H1 (cell line): ENCODE measurements at regions not wholly inside any gene's neighbourhood (a gene's known extent, or its start where the extent isn't known, plus 50 kb on each side); places are given as distances from the start of the nearest gene placed in this dataset.

Experiments
- CTCF ChIA-PET: fragments of 300-600 bp; sonication (Branson Sonifier 250); formaldehyde crosslinking; loops from one replicate; lab custom pipeline; 2021; ENCODE audit not compliant: partially characterized antibody; lab: Charles Lee
- POLR2A ChIA-PET: fragments of 300-600 bp; sonication (Branson Sonifier 250); formaldehyde crosslinking; loops from one replicate; lab custom pipeline; 2021; ENCODE audit warnings: inconsistent platforms; ENCODE audit not compliant: partially characterized antibody; lab: Charles Lee
- DNase-seq, 2 experiments: peaks; one replicate each; pipeline versions ENCODE4 v3.0.0 to v3.0.0-alpha.2; 2010 to 2022; ENCODE audit warnings: low spot score in 2 of 2, low read depth in 1 of 2, mixed read lengths in 1 of 2
- FAIRE-seq: peaks from 2 replicates; lab custom pipeline; 2011; peaks lifted over from hg19 to GRCh38; lab: Jason Lieb, UNC
- H2AFZ ChIP-seq: 2 replicates; pipeline ENCODE4 v1.8.1; 2012; ENCODE audit warnings: low read length, inconsistent platforms
- H2AK5ac ChIP-seq: 2 replicates; pipeline ENCODE4 v1.6.1; 2013; ENCODE audit warnings: low read depth, low read length
- H2BK120ac ChIP-seq: replicated peaks from 2 replicates; pipeline ENCODE3; 2013; ENCODE audit warnings: low read depth, low read length, inconsistent platforms
- H2BK12ac ChIP-seq: 2 replicates; pipeline ENCODE4 v1.6.1; 2013; ENCODE audit warnings: low read depth, low read length
- H2BK15ac ChIP-seq: 2 replicates; pipeline ENCODE4 v1.6.1; 2013; ENCODE audit warnings: low read length
- H2BK20ac ChIP-seq: 2 replicates; pipeline ENCODE4 v1.6.1; 2013; ENCODE audit warnings: low read length
- H2BK5ac ChIP-seq: 2 replicates; pipeline ENCODE4 v1.6.1; 2013; ENCODE audit warnings: low read depth, low read length
- H3K14ac ChIP-seq: 2 replicates; pipeline ENCODE4 v1.6.1; 2013; ENCODE audit warnings: inconsistent platforms; ENCODE audit not compliant: insufficient read length
- H3K18ac ChIP-seq: 2 replicates; pipeline ENCODE4 v1.6.1; 2013; ENCODE audit warnings: low read length; ENCODE audit errors: extremely low read depth
- H3K23ac ChIP-seq: 2 replicates; pipeline ENCODE4 v1.6.1; 2013; ENCODE audit warnings: inconsistent platforms; ENCODE audit not compliant: insufficient read length
- H3K23me2 ChIP-seq: 2 replicates; pipeline ENCODE4 v1.6.1; 2013; ENCODE audit warnings: low read depth, low read length
- H3K27ac ChIP-seq: 2 replicates; pipeline ENCODE4 v1.6.1; 2011; ENCODE audit warnings: low read depth, low read length, inconsistent platforms
- H3K27me3 ChIP-seq, 4 experiments: replicated peaks in 1 of 4; 1 replicate in 1 of 4; 2 replicates in 3 of 4; pipeline versions ENCODE4 v1.6.1 to v1.8.1; 2011 to 2013; ENCODE audit warnings: low read length in 3 of 4, mild to moderate bottlenecking in 3 of 4, inconsistent platforms in 2 of 4, mixed read lengths in 2 of 4, moderate library complexity in 1 of 4; ENCODE audit not compliant: control insufficient read depth in 3 of 4, insufficient read depth in 3 of 4; ENCODE audit errors: extremely low read depth in 1 of 4
- H3K36me3 ChIP-seq, 4 experiments: 2 replicates each; pipeline versions ENCODE4 v1.6.1 to v1.8.1; 2011 to 2013; ENCODE audit warnings: mild to moderate bottlenecking in 4 of 4, low read length in 3 of 4, moderate library complexity in 2 of 4, control low read depth in 1 of 4, inconsistent platforms in 1 of 4; ENCODE audit not compliant: insufficient read depth in 4 of 4, control insufficient read depth in 2 of 4
- H3K4ac ChIP-seq: replicated peaks from 2 replicates; pipeline ENCODE3; 2013; ENCODE audit warnings: low read length, low read depth, mixed read lengths, inconsistent platforms; ENCODE audit not compliant: insufficient read length
- H3K4me1 ChIP-seq, 4 experiments: replicated peaks in 1 of 4; 1 replicate in 1 of 4; 2 replicates in 3 of 4; pipeline versions ENCODE4 v1.6.1 to v1.8.1; 2011 to 2013; ENCODE audit warnings: low read length in 3 of 4, inconsistent platforms in 2 of 4, mixed read lengths in 1 of 4; ENCODE audit not compliant: insufficient read depth in 4 of 4, control insufficient read depth in 3 of 4
- H3K4me2 ChIP-seq, 2 experiments: 2 replicates each; pipeline versions ENCODE4 v1.6.1 to v1.8.1; 2011 to 2013; ENCODE audit warnings: low read depth in 2 of 2, low read length in 2 of 2, control low read depth in 1 of 2, inconsistent platforms in 1 of 2, mild to moderate bottlenecking in 1 of 2; ENCODE audit not compliant: insufficient read depth in 1 of 2
- H3K4me3 ChIP-seq, 4 experiments: fragments of 200-600, 300-600 bp in 1 of 4; sonication (generic), shearing (Covaris generic), sonication (Bioruptor Twin) in 1 of 4; 2 replicates each; pipeline versions ENCODE4 v1.5.1 to v1.8.1; 2011 to 2016; ENCODE audit warnings: low read length in 4 of 4, low read depth in 3 of 4, control low read depth in 2 of 4, inconsistent platforms in 2 of 4, mild to moderate bottlenecking in 2 of 4, mixed read lengths in 1 of 4, moderate library complexity in 1 of 4; ENCODE audit not compliant: insufficient read depth in 2 of 4; ENCODE audit errors: extremely low read depth in 1 of 4
- H3K56ac ChIP-seq: replicated peaks from 2 replicates; pipeline ENCODE3; 2013; ENCODE audit warnings: low read depth, mild to moderate bottlenecking, mixed read lengths, low read length, inconsistent platforms; ENCODE audit not compliant: insufficient read length
- H3K79me1 ChIP-seq: 2 replicates; pipeline ENCODE4 v1.6.1; 2013; ENCODE audit warnings: low read depth, low read length, control low read depth
- H3K79me2 ChIP-seq, 2 experiments: 2 replicates each; pipeline versions ENCODE4 v1.6.1 to v1.8.1; 2012 to 2013; ENCODE audit warnings: low read length in 2 of 2, mild to moderate bottlenecking in 2 of 2, inconsistent platforms in 1 of 2; ENCODE audit not compliant: insufficient read depth in 2 of 2, control insufficient read depth in 1 of 2
- H3K9ac ChIP-seq, 4 experiments: replicated peaks in 1 of 4; 1 replicate in 1 of 4; 2 replicates in 3 of 4; pipeline versions ENCODE4 v1.6.1 to v1.8.1; 2011 to 2013; ENCODE audit warnings: low read depth in 3 of 4, low read length in 3 of 4, control low read depth in 2 of 4, mild to moderate bottlenecking in 2 of 4, moderate library complexity in 2 of 4, inconsistent platforms in 1 of 4; ENCODE audit errors: extremely low read depth in 1 of 4
- H3K9me3 ChIP-seq, 2 experiments: 2 replicates each; pipeline versions ENCODE4 v1.6.1 to v1.8.1; 2012 to 2013; ENCODE audit warnings: mild to moderate bottlenecking in 2 of 2, moderate library complexity in 2 of 2, control low read depth in 1 of 2, inconsistent platforms in 1 of 2, low read depth in 1 of 2, low read length in 1 of 2, mixed read lengths in 1 of 2; ENCODE audit not compliant: insufficient read depth in 2 of 2
- H4K20me1 ChIP-seq, 2 experiments: replicated peaks in 1 of 2; 2 replicates each; pipeline versions ENCODE3 to v1.8.1; 2011 to 2013; ENCODE audit warnings: inconsistent platforms in 2 of 2, low read length in 2 of 2, mild to moderate bottlenecking in 1 of 2; ENCODE audit not compliant: insufficient read depth in 2 of 2, control insufficient read depth in 1 of 2
- H4K5ac ChIP-seq: 2 replicates; pipeline ENCODE4 v1.6.1; 2013; ENCODE audit warnings: low read length, low read depth, mixed read lengths, inconsistent platforms; ENCODE audit not compliant: insufficient read length
- H4K8ac ChIP-seq: 2 replicates; pipeline ENCODE4 v1.8.0; 2013; ENCODE audit warnings: mild to moderate bottlenecking, moderate library complexity, low read length, inconsistent platforms; ENCODE audit not compliant: insufficient read depth; ENCODE audit errors: extremely low read depth
- H4K91ac ChIP-seq: replicated peaks from 2 replicates; pipeline ENCODE3; 2013; ENCODE audit warnings: low read length, mixed read lengths, inconsistent platforms; ENCODE audit not compliant: insufficient read length
- HDAC6 ChIP-seq: IDR thresholded peaks from one replicate; pipeline ENCODE4 v1.7.1; 2012; ENCODE audit warnings: low read depth, mild to moderate bottlenecking, inconsistent platforms, low read length, moderate library complexity
- JUN ChIP-seq: IDR thresholded peaks from 2 replicates; pipeline ENCODE4 v1.6.1; 2011; ENCODE audit warnings: low read depth, mild to moderate bottlenecking, improper control_type of control experiment, low read length
- JUND ChIP-seq: IDR thresholded peaks from 2 replicates; pipeline ENCODE4 v1.6.1; 2011; ENCODE audit warnings: mild to moderate bottlenecking, improper control_type of control experiment, low read length
- POLR2A ChIP-seq, 2 experiments: IDR thresholded peaks; 1 replicate in 1 of 2; 2 replicates in 1 of 2; pipeline ENCODE4 v1.6.1; 2011; ENCODE audit warnings: low read depth in 2 of 2, low read length in 2 of 2, mild to moderate bottlenecking in 2 of 2; ENCODE audit errors: control extremely low read depth in 1 of 2
- RAD21 ChIP-seq, 2 experiments: IDR thresholded peaks in 1 of 2; conservative IDR thresholded peaks in 1 of 2; 2 replicates each; pipeline ENCODE4 v1.6.1; 2011; ENCODE audit warnings: low read depth in 2 of 2, low read length in 2 of 2, improper control_type of control experiment in 1 of 2, inconsistent platforms in 1 of 2, mild to moderate bottlenecking in 1 of 2, moderate library complexity in 1 of 2
- RBBP5 ChIP-seq: IDR thresholded peaks from 2 replicates; pipeline ENCODE4 v1.7.1; 2012; ENCODE audit warnings: low read depth, mild to moderate bottlenecking, inconsistent platforms, low read length, moderate library complexity, borderline replicate concordance
- RFX5 ChIP-seq: IDR thresholded peaks from 2 replicates; pipeline ENCODE4 v1.6.1; 2011; ENCODE audit warnings: low read depth, low read length, improper control_type of control experiment, borderline replicate concordance
- RXRA ChIP-seq: IDR thresholded peaks from 2 replicates; pipeline ENCODE4 v1.6.1; 2011; ENCODE audit warnings: low read depth, mild to moderate bottlenecking, low read length, moderate library complexity; ENCODE audit not compliant: insufficient read depth
- SAP30 ChIP-seq: fragments of 300-600 bp; sonication (generic); IDR thresholded peaks from 2 replicates; pipeline ENCODE4 v1.7.1; 2012; ENCODE audit warnings: low read length, moderate library complexity, mild to moderate bottlenecking, inconsistent platforms; ENCODE audit not compliant: insufficient read depth, insufficient replicate concordance
- SIN3A ChIP-seq, 2 experiments: IDR thresholded peaks in 1 of 2; conservative IDR thresholded peaks in 1 of 2; 2 replicates each; pipeline ENCODE4 v1.6.1; 2011 to 2012; ENCODE audit warnings: low read length in 2 of 2, improper control_type of control experiment in 1 of 2, low read depth in 1 of 2, mild to moderate bottlenecking in 1 of 2
- TCF12 ChIP-seq: IDR thresholded peaks from 2 replicates; pipeline ENCODE4 v1.6.1; 2011; ENCODE audit warnings: low read depth, mild to moderate bottlenecking, low read length
- USF2 ChIP-seq: IDR thresholded peaks from 2 replicates; pipeline ENCODE4 v1.6.1; 2011; ENCODE audit warnings: low read length, improper control_type of control experiment
- WGBS, 2 experiments: shearing (Covaris generic) in 1 of 2; methylation state at CpG; one replicate each; pipeline versions ENCODE4 v1.1.6 to v1.1.7; 2013 to 2015; ENCODE audit warnings: low lambda C conversion rate in 2 of 2, mixed read lengths in 2 of 2, inconsistent platforms in 1 of 2, low coverage in 1 of 2, missing lambda C conversion rate in 1 of 2; ENCODE audit not compliant: insufficient replicate concordance in 2 of 2, insufficient coverage in 1 of 2, insufficient read length in 1 of 2; ENCODE audit errors: extremely low coverage in 1 of 2, missing lambda C conversion rate in 1 of 2; 5-methylcytosine and 5-hydroxymethylcytosine counted together

DNA sequence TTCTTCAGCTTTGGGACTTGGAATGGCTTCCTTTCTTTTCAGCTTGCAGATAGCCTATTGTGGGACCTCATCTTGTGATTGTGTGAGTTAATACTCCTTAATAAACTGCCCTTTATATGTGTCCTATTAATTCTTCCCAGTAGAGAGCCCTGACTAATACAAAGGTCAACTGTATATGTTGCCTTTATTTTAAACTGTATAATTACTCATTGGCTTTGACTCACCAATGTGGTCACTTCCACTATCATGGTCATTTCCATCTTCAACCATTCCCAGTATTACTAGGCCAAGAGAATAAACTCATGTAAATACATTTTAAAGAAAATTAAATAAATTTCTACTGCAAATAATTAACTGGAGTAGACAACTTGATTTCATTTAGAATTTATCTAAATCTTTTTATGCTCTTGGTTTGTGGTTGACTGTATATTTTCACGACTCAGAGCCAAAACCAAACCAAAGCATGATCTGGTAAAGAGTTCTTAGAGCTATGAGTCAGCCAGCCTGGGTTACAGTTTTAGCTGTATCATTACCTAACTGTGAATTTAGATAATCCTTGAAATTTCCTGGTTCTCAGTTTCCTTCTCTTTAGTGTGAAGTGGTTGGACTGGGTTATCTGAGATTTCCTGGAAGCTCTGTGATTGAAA, 188.4 kb downstream of the PPP1R3A start:
- no peak overlapping the region for H4K8ac ChIP-seq
- no peaks in the 10 kb centered on the region for H3K4me1 ChIP-seq
- CTCF ChIA-PET: interaction anchor here (0.8 kb wide), 1 partner anchor 24 kb away, joined by 3 read pairs; no protein-coding TSS in a partner anchor
- no peaks in the 10 kb centered on the region for H3K79me1 ChIP-seq
- no peak overlapping the region for H4K91ac ChIP-seq
- POLR2A ChIA-PET: no interaction called here
- no peaks in the 10 kb centered on the region; a peak in 1 of 4 replicates for H3K9me3 ChIP-seq
- H2BK5ac ChIP-seq: no peak overlapping the region
- no peak overlapping the region for H2AFZ ChIP-seq
- no peak overlapping the region for H3K14ac ChIP-seq
- no peaks in the 10 kb centered on the region for H3K27me3 ChIP-seq
- H2BK120ac ChIP-seq: no peak overlapping the region
- no peak for FAIRE-seq
- H3K23ac ChIP-seq: no peak overlapping the region
- H3K9ac ChIP-seq: no peak overlapping the region
- no peak overlapping the region for H2BK15ac ChIP-seq
- H3K27ac ChIP-seq: no peak overlapping the region
- H3K4me2 ChIP-seq: no peak overlapping the region
- DNase-seq: no peak
- no peak overlapping the region for H4K5ac ChIP-seq
- 74% methylated on average over 1 of the region's 1 CpG; no CpG with 5 or more reads in 1 of the 2 experiments for WGBS, 2 experiments
- no peak overlapping the region for H2AK5ac ChIP-seq
- no peak overlapping the region for H2BK12ac ChIP-seq
- no peaks in the 10 kb centered on the region for H3K79me2 ChIP-seq
- no peak overlapping the region for H3K4ac ChIP-seq
- H2BK20ac ChIP-seq: no peak overlapping the region
- no peaks in the 10 kb centered on the region for H3K36me3 ChIP-seq
- no peak overlapping the region for H3K56ac ChIP-seq
- no peaks in the 10 kb centered on the region for H4K20me1 ChIP-seq
- H3K18ac ChIP-seq: no peak overlapping the region
- H3K23me2 ChIP-seq: no peaks in the 10 kb centered on the region
- no peak overlapping the region for H3K4me3 ChIP-seq
- TF ChIP-seq HDAC6: no peak
- no peak for TF ChIP-seq POLR2A (IDR thresholded peaks at IDR 0.05; ENCODE audit: control extremely low read depth in 1 of 2, low read depth in 2 of 2, low read length in 2 of 2)
- no peak for TF ChIP-seq SIN3A (conservative IDR thresholded peaks at IDR 0.05 in 1 of 2, IDR thresholded peaks at IDR 0.05 in 1 of 2; ENCODE audit: low read depth in 1 of 2, low read length in 2 of 2)
- TF ChIP-seq RXRA: no peak
- no peak for TF ChIP-seq RFX5
- no peak for TF ChIP-seq USF2
- TF ChIP-seq TCF12: no peak
- TF ChIP-seq JUND: no peak
- TF ChIP-seq JUN: no peak
- TF ChIP-seq RBBP5: no peak
- no peak for TF ChIP-seq SAP30
- no peak for TF ChIP-seq RAD21 (IDR thresholded peaks at IDR 0.05 in 1 of 2, conservative IDR thresholded peaks at IDR 0.05 in 1 of 2; ENCODE audit: low read depth in 2 of 2, low read length in 2 of 2)
